Fibroblast of lung (primary cell): ENCODE measurements at regions not wholly inside any gene's neighbourhood (a gene's known extent, or its start where the extent isn't known, plus 50 kb on each side); places are given as distances from the start of the nearest gene placed in this dataset.

Experiments
- DNase-seq, 2 donors: peaks; one replicate each; pipeline versions ENCODE4 v3.0.0 to v3.0.0-alpha.2; 2010; ENCODE audit warnings: low read depth in 2 of 2
- H2AFZ ChIP-seq: 2 replicates; pipeline ENCODE4 v1.5.1; 2012; ENCODE audit warnings: low read length, control low read depth, inconsistent platforms
- H3K27ac ChIP-seq: 2 replicates; pipeline ENCODE4 v1.5.1; 2011; ENCODE audit warnings: low read length, control low read depth; ENCODE audit not compliant: insufficient read depth
- H3K27me3 ChIP-seq: 2 replicates; pipeline ENCODE4 v1.5.1; 2011; ENCODE audit warnings: mild to moderate bottlenecking, low read length; ENCODE audit not compliant: control insufficient read depth, insufficient read depth
- H3K36me3 ChIP-seq: 2 replicates; pipeline ENCODE4 v1.5.1; 2011; ENCODE audit warnings: low read length; ENCODE audit not compliant: control insufficient read depth, insufficient read depth
- H3K4me1 ChIP-seq: 2 replicates; pipeline ENCODE4 v1.5.1; 2011; ENCODE audit warnings: low read length; ENCODE audit not compliant: control insufficient read depth, insufficient read depth; ENCODE audit errors: extremely low read depth
- H3K4me2 ChIP-seq: 2 replicates; pipeline ENCODE4 v1.5.1; 2011; ENCODE audit warnings: low read length, control low read depth; ENCODE audit not compliant: insufficient read depth; ENCODE audit errors: extremely low read depth
- H3K4me3 ChIP-seq, 4 experiments: fragments of 200-600 bp in 1 of 4; sonication (generic) in 1 of 4; replicated peaks in 1 of 4; 2 replicates each; pipeline ENCODE4 v1.5.1; 2011 to 2016; ENCODE audit warnings: low read length in 4 of 4, low read depth in 3 of 4, mild to moderate bottlenecking in 3 of 4, control low read depth in 2 of 4, inconsistent platforms in 1 of 4, mixed read lengths in 1 of 4; ENCODE audit not compliant: insufficient read depth in 1 of 4; ENCODE audit errors: control extremely low read depth in 1 of 4
- H3K79me2 ChIP-seq: 2 replicates; pipeline ENCODE4 v1.5.1; 2012; ENCODE audit warnings: mild to moderate bottlenecking, low read length, inconsistent platforms; ENCODE audit not compliant: control insufficient read depth, insufficient read depth
- H3K9ac ChIP-seq: 2 replicates; pipeline ENCODE4 v1.5.1; 2011; ENCODE audit warnings: mild to moderate bottlenecking, low read length, control low read depth; ENCODE audit not compliant: insufficient read depth
- H3K9me3 ChIP-seq: 2 replicates; pipeline ENCODE4 v1.5.1; 2012; ENCODE audit warnings: low read depth, low read length; ENCODE audit not compliant: control insufficient read depth, insufficient read depth
- H4K20me1 ChIP-seq: 2 replicates; pipeline ENCODE4 v1.5.1; 2011; ENCODE audit warnings: low read length; ENCODE audit not compliant: control insufficient read depth, insufficient read depth; ENCODE audit errors: extremely low read depth
- CTCF ChIP-seq, 2 donors: IDR thresholded peaks in 1 of 2; conservative IDR thresholded peaks in 1 of 2; 1 replicate in 1 of 2; 2 replicates in 1 of 2; pipeline ENCODE4 v1.5.1; 2011 to 2012; ENCODE audit warnings: low read length in 2 of 2, control low read depth in 1 of 2, inconsistent platforms in 1 of 2, low read depth in 1 of 2, mild to moderate bottlenecking in 1 of 2
- EZH2 ChIP-seq: IDR thresholded peaks from 2 replicates; pipeline ENCODE4 v1.5.1; 2012; ENCODE audit warnings: low read length, control low read depth, mild to moderate bottlenecking; ENCODE audit errors: missing control alignments

DNA sequence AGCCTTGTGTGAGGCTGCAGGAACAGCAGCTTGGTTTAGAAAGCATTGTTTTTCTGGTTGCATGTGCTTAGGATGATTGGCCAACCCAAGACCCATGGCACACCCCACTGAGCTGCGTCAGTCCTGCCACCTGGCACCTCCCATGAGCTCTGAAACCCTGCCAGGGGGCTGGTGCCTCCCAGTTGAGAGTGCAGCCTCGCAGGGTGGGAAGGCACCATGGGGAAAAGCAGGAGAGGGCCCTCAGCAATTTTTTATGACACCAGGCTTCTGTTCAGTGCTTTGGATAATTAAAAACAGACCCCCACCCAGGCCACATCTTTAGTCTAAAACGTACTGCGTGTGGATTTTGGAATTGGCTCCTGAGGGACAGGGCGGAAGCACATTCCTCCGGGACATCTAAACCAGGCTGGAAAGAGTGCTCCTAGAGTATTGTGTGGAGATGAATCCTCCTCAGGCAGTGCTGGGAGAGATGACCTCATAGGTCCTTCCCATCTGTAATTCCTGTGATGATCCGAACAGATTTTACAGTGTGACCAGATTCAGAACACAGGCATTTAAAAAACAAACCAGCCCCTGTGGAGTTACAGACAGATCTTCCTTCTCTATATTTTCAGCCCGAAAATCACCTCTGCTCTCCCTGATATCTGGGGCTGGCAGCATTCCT lies 438.3 kb downstream of the ZNF521 start:
- H3K9me3 ChIP-seq: no peaks in the 10 kb centered on the region
- H3K27me3 ChIP-seq: no peaks in the 10 kb centered on the region
- H2AFZ ChIP-seq: no peak overlapping the region
- no peaks in the 10 kb centered on the region for H3K4me1 ChIP-seq
- H3K27ac ChIP-seq: no peak overlapping the region
- H3K4me2 ChIP-seq: no peak overlapping the region
- no peak for TF ChIP-seq EZH2
- no peak for TF ChIP-seq CTCF (conservative IDR thresholded peaks at IDR 0.05 in 1 of 2, IDR thresholded peaks at IDR 0.05 in 1 of 2; ENCODE audit: low read depth in 1 of 2, low read length in 2 of 2)
- H3K79me2 ChIP-seq: no peaks in the 10 kb centered on the region
- no peak overlapping the region for H3K9ac ChIP-seq
- no peak for DNase-seq
- no peak overlapping the region for H3K4me3 ChIP-seq
- no peaks in the 10 kb centered on the region for H3K36me3 ChIP-seq
- H4K20me1 ChIP-seq: no peaks in the 10 kb centered on the region

DNA sequence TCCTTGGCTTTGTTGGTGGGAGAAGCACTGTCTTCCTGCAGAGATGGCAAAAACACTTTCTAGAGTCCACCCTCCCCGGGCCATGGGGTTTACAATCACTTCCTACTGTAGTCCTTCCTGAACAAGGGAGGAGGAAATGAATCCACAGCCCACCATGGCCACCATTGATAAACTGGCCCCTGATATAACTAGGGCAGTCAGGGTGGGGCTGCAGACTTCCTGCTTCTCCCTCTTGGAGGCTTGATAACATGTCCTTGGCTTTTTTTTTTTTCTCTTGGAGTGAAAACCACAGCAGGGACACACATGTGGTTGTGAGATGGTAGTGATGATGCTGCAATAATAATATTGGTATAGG lies 437.8 kb downstream of the ZNF521 start:
- no peak overlapping the region for H3K27ac ChIP-seq
- no peak for DNase-seq
- H2AFZ ChIP-seq: no peak overlapping the region
- no peak overlapping the region for H3K4me2 ChIP-seq
- no peak overlapping the region for H3K9ac ChIP-seq
- no peak overlapping the region for H3K4me3 ChIP-seq
- no peaks in the 10 kb centered on the region for H4K20me1 ChIP-seq
- no peaks in the 10 kb centered on the region for H3K27me3 ChIP-seq
- TF ChIP-seq EZH2: no peak
- TF ChIP-seq CTCF (conservative IDR thresholded peaks at IDR 0.05 in 1 of 2, IDR thresholded peaks at IDR 0.05 in 1 of 2; ENCODE audit: low read depth in 1 of 2, low read length in 2 of 2): no peak
- H3K79me2 ChIP-seq: no peaks in the 10 kb centered on the region
- no peaks in the 10 kb centered on the region for H3K9me3 ChIP-seq
- H3K4me1 ChIP-seq: no peaks in the 10 kb centered on the region
- H3K36me3 ChIP-seq: no peaks in the 10 kb centered on the region

DNA sequence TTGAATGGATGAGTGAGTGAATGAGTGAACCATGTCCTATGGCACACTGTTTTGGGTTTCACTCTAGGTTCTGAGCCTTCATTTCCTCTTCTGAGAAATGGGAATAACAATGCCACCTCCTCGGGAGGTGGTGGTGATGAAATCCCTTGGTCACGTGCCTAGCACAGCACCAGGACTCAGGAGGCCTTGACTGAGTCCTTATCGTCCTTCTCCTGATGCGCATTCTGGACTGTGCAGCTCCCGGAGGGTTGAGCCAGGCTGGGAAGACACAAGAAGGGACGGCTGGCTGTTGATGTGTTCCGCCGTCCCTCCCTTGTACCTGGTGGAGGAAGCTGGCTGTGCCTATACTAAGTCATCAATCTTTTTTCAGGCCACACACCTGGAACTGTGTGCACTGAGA lies 437.3 kb downstream of the ZNF521 start:
- Histone ChIP-seq H3K9ac (no peak overlapping the region), H2AFZ (no peak overlapping the region), H3K27me3 (no peaks in the 10 kb centered on the region), H3K9me3 (no peaks in the 10 kb centered on the region), H4K20me1 (no peaks in the 10 kb centered on the region), H3K79me2 (no peaks in the 10 kb centered on the region), H3K4me3 (no peak overlapping the region), H3K4me1 (no peaks in the 10 kb centered on the region), H3K27ac (no peak overlapping the region), H3K4me2 (no peak overlapping the region), H3K36me3 (no peaks in the 10 kb centered on the region)
- DNase-seq: no peak
- TF ChIP-seq CTCF (conservative IDR thresholded peaks at IDR 0.05 in 1 of 2, IDR thresholded peaks at IDR 0.05 in 1 of 2; ENCODE audit: low read depth in 1 of 2, low read length in 2 of 2): no peak
- TF ChIP-seq EZH2: no peak
